Activated CD4-positive, alpha-beta T cell treated with anti-CD3 and anti-CD28 coated beads, Interleukin-2, amount 50 U/mL, for 1 hour (primary cell): ENCODE measurements at regions not wholly inside any gene's neighbourhood (a gene's known extent, or its start where the extent isn't known, plus 50 kb on each side); places are given as distances from the start of the nearest gene placed in this dataset.
"Not testable (repeated sequence)": the region's sequence is repeated elsewhere in the genome, so short reads cannot be mapped to it uniquely, and the experiment has no call there.

Source experiments
- DNase-seq: peaks from one replicate; pipeline ENCODE4 v3.0.0-alpha.2; 2020

DNA sequence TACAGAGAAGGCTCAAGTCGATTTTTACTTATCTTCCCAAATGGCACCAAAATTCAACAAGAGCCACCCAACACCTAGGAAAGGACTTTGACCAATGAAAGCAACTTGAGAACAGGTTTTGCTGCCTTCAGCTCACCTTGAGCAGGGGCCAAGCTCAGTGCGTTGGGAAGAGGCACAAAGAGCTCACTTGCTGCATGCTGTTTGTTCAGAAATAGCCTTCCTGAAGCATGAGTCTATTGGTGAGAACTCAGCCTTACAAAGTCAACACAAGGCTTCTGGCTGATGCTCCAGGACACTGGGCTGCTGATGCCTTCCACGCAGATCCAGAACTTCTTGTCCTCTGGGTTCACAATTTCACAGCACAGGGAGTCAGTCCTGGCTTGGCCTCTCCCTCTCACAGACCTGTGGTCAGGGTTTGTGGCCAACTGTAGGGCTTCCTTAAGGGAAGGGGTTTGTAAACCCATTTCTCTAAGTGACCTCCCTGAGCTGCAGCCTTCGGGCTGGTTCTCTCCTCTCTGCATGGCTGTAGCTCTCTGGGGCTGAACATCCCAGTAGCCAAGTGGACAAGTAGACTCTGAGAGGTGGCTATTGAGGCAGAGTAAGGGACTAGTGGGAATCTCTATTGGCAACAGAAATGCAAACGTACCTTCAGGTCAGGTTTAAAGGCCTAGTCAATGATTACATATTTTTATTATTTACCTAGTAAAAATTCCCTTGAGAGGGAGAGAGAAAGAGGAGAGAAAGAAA, 124.7 kb upstream of the GATA6 start:
- no peak for DNase-seq

DNA sequence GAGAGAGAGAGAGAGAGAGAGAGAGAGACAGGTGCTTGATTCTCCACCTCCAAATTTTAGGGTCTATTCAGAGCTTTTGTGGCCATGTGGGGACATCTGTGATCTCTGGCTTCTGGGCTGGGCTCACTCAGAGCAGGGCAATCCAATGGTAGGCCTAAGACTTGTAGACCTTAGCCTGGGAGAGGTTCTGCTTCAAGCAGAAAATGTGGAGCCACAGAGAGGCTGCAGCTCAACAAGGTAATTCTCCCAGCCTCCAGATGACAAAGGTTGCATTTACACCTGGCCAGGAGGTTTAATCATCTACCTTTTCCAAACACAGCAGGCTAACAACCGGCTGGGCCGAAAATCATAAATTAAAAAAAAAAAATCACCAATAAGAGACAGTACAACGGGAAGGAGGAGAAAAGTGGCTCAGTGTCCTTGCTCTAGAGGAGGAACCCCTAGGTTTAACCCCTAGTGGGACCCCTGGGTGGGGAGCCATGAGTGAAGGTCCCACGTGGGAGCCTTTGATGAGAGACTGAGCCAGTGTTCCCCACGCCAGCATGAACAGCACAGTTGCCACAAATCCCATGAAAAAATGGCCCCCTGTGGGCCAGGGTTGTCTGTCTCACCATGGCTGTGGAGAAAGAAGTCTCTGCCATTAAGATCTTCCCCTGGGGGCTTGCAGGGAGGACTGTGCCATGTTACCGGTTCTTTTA, 124.0 kb upstream of the GATA6 start:
- DNase-seq, result no peak

DNA sequence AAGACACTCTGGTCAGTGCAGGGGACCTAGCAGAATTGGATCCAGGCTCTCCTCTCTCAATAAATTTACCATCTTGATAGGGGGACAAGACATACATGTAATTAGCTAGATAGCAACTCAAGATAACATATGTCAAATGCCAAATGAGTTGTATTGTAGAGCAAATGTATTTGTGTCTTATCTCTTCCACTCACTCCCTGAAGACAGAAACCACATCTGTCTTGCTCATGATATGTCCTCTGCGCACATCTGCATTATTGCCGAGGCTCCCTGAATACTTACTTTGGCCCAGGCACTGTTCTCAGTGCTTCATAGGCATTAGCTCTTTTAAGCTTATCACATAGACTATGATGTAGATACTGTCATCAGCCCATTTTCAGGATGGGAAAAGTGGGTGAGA, 122.9 kb upstream of the GATA6 start:
- no peak for DNase-seq

DNA sequence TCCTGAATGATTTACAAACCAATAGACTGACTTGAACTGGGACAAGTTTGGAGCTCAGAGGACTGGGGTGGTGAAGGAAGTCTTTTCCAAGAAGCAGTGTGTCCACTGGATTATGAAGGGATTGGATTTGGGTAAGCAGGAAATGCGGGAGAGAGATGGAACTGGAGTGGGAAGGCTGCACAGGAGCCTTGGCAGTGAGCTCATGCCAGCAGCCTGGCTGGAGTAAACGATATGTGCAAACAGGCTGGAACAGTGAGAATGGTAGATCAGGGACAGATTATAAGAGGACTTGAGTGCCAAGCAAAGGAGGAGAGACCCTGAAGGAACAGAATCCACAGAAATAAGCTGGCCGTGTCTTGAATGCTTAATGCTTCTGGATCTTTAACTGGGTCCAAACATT, 121.9 kb upstream of the GATA6 start:
- no peak for DNase-seq

DNA sequence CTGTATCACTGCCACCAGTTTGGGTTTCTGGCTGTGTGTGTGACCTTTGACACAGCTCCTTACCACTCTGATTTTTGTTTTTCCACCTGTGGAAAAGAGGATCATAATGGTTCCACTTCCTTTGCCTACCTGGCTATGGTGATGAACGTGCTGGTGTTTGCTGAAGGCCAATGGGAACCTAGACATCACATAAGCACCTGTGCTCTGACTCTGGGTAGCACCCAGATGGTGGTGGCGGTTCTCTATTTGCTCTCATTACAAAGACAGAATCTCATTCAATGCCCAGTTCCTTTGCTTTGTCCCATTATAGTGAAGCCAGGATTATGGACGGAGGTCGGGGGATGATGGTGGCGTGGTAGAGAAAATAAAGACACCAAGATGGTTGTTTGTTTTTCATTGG, 121.2 kb upstream of the GATA6 start:
- DNase-seq, result no peak

DNA sequence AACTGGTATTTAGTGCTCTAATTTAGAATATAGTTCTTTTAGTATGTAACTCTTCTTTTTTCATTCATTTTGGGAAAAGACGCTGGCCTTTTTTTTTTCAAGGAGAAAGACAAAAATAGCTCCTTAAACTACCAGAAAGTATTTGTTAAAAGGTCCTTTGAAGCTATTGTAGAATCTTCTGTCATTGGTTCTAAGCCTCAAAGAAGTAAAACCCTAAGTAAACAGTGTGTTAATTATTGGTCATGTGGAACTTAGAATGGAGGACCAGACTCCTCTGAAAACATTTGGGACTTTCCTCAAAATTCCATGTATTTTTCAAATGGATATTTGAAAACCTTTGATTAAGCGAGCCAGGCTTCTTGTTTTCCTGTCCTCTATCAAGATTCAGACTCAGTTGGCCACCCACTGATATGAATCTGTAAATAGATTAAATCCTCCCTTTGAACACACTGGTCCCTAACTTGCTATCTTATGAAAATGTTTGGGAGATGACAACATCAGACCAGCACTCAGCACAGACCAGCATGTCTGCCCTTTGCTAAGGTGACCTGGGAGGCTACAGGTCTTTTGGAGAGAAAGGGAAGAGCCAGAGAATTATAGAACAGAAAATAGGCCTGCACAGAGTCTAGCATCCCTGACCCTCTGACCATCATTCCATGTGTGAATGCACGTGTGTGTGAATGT, 120.3 kb upstream of the GATA6 start:
- no peak for DNase-seq

DNA sequence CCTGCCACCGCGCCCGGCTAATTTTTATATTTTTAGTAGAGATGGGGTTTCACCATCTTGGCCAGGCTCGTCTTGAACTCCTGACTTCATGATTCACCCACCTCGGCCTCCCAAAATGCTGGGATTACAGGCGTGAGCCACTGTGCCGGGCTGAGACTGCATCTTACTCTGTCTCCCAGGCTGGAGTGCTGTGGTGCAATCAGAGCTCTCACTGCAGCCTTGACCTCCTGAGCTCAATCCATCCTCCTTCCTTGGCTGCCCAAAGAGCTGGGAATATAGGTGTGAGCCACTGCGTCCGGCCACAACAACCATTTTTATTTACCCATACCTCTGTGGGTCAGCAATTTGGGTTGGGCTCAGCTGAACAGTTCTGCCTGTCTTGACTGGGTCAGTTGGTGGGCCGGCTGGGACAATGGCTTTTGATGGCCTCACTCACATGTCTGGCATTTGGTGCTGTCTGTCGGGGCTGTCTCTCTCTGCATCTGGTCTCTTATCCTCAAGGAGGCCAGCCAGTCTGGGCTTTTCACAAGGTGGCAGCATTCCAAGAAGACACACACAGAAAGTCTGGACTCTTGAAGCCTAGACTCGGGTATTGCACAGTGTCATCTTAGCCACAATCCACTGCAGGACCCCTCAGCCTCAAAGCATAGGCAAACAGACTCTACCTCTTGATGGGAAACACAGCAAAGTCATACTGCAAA, 116.8 kb upstream of the GATA6 start:
- no peak for DNase-seq

DNA sequence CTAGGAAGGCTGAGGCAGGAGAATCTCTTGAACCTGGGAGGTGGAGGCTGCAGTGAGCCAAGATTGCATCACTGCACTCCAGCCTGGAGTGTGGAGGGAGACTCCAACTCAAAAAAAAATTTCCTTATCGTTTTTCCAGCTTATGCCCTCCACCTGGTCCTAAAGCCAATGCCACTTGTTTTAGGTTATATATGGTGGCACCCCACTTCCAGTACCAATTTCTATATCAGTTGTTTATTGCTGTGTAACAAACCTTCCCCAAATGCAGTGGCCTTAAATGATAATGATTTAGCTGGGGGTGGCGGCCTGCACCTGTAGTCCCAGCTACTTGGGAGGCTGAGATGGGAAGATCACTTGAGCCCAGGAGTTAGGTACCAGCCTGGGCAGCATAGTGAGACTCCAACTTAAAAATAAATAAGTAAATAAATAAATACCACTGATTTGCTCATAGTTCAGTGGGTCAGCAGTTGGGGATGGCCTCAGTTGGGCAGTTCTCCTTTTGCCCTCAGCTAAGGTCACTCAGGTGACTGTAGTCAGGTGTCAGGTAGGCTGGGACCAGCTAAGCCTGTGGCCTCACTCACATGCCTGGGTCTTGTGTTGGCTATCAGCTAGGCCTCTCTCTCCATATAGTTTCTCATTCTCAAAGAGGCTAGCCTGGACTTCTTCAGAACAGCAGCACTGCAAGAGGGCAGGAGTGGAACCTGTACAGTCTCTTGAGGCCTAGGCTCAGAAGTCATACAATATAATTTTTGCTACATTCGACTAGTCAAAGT, 113.7 kb upstream of the GATA6 start:
- no peak for DNase-seq

DNA sequence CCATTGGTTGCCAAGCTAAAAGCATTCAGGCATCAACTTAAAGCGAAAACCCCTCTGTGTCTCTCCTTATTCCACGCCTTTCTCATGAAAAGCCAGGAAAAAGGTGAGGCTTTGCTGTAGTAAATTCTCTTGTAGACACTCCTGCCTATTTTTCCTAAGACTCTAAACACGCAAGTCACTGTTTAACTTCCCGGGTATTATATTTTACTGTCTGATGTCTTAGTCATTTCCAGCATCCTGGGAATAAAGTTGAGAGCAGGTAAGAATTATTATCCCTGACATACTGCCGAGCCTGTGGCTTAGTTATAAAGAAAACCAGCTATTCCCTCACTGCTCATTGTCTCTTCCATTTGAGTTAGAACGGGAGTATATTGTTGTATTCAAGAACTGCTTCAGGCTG, 112.4 kb upstream of the GATA6 start:
- DNase-seq, result no peak

DNA sequence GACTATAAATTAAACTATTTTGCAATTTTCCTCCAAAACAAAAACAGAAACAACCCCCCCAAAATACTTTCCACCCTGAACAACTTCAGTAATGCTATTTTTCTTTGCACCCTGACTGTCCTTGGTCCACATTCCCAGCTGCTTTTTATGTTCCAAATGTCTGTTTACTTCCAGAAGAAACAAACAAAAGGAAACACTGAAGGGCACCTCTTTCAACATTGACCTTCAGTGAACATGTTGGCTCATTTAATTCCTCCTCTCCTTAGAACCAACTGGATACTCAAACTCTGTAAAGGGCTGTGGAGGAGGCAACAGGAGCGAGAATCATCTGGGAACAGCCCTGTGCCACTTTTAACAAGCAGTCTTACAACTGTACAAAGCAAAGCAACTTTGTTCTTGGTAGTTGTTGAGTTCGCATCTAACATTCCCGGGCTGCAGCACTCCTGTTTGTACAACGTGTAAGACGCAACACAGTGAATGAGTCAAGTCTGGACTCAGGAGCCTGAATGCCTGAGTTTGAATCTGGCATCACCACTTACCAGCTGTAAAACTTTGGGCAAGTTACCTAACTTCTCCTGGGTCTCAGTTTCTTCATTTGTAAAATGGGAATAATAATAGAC, 111.4 kb upstream of the GATA6 start:
- no peak for DNase-seq

DNA sequence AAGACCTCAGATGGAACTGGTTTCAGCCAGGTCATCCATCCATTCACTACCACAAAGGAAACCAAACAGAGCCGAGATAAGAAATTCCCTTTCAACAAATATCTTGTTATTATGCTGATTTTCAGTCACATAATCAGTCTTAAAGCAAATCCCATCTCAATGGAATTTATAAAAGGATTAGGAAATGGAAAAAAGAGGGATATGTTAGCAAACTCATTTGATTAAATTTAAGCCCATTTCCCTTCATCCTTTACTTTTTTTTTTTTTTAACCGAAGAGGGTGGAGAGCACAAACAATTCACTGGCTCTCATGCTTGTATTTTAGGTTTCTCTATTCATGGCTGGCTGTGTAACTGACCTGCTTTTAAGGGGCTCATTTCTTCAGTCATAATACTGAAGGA, 109.0 kb upstream of the GATA6 start:
- DNase-seq, result no peak

DNA sequence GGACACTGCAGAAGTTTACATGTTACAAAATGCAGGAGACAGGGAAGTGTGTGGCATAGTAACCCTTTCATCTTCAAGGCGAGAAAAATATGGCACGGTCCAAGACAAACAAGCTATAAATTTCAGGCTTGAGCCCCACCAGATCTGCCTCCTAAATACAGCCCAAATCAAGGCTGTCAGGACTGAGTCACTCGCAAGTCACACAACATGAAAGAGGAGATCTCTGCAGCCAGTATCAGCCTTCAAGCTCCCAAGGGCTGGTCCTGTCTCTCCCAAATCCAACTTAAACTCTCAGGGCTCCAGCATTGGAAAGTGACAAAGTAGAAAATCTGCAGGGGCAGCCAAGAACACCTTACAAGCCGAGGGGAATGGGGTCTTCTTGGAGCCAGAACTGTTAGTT, 106.3 kb upstream of the GATA6 start:
- DNase-seq, result no peak

DNA sequence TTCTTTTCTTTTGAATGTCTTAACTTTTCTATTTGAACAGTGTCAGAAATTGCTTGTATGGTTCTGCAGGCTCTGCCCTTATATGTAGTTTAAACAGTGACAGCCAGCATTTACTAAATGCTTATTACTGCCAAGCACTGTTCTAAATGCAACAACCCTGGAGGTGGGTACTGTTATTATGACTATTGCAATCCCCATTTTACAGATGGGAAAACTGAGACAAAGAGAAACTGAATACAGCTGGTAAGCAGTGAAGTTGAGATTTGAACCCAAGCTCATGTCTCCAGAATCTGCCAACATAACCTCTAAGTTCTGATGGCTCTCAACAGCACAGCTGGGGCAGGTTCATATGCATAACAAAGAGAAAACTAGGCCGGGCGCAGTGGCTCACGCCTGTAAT, 105.7 kb upstream of the GATA6 start:
- no peak for DNase-seq

DNA sequence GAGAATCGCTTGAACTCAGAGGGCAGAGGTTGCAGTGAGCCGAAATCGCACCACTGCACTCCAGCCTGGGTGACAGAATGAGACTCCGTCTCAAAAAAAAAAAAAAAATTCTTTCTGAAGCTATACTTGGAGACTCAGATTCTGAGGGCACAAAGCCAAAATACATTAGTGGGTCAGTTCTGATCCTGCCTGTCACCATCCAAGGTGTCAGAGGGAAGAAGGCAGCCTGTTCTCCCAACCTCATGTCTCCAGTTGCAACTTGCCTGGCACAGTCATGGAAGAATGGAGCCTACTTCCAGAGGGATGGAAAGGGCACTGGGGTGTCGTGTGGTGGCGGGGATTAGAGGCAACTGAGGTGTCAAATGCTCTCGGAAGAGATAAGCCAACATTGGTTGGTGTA, 104.8 kb upstream of the GATA6 start:
- no peak for DNase-seq

DNA sequence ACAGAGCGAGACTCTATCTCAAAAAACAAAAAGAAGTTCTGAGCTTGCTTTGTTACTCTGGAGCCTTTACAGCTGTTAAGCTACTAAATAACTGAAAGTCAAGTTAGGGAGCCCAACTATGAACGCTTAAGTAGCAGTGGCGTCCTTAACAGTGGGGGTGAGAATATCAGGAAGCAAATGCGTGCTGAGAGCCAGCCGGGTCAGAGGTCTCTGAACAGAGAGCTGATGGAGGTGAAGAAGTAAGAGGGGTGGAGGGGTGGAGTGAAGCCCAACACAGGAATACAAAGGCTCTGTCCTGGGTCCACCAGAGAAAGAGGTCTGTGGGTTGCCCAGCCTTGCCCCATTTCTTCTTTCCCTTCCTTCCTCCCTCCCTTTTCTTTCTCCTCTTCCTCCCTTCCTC, 104.1 kb upstream of the GATA6 start:
- DNase-seq, result no peak

DNA sequence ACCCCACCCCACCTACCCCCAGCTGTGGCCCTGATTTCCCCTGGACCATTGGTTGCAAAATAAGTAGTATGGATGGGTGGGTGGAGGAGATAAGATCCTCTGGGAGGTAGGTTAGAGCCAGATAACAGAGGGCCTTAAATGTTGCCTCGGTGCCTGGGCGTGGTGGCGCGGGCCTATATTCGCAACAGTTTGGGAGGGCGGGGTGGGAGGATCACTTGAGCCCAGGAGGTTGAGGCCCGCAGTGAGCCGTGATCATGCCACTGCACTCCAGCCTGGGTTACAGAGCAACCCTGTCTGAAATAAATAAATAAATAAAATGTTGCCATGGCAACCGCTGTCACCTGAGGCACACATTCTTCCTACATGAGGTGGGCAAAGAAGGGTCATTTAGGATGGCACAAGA, 103.3 kb upstream of the GATA6 start:
- DNase-seq, result no peak

DNA sequence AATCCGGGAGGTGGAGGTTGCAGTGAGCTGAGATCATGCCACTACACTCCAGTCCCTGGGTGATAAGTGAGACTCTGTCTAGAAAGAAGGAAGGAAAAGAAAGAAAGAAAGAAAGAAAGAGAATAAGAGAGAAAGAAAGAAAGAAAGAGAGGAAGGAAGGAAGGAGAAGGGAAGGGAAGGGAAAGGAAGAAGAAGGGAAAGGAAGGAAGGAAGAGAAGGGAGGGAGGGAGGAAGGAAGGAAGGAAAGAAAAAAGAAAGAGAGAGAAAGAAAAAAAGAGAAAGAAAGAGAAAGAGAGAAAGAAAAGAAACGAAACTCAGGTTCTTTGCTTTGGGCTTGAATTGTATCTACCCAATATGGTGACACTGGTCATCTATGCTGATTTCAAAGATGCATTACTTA, 102.3 kb upstream of the GATA6 start:
- DNase-seq, result no peak

DNA sequence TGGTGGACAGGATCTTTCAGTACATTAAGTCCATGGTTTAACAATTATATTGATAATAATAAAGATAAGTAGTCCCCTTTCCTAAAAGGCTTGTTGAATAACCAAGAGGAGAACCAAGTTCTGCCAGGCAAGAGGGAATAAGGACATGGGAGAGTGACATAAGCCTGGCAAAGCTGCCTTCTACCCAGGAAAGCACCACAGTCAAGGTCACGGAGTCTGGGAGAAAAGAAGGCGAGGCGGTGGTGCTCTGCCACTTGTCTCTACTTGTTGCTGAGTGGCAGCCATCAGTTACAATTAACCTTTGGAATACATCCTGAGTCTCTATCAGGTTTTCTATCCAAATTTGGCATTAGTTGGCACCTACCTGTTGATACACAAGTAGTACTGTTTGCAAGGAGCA, 101.7 kb upstream of the GATA6 start:
- DNase-seq, result no peak

DNA sequence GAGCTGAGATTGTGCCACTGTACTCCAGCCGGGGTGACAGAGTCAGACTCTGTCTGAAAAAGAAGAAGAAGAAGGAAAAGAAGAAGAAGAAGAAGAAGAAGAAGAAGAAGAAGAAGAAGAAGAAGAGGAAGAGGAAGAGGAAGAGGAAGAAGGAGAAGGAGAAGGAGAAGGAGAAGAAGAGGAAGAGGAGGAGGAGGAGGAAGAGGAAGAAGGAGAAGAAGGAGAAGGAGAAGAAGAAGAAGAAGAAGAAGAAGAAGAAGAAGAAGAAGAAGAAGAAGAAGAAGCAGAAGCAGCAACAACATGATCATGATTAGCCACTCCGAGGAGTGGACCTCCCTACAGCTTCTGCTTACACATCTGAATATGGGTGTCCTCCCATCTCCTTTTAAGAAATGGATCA, 100.6 kb upstream of the GATA6 start:
- DNase-seq, result not testable (repeated sequence)

DNA sequence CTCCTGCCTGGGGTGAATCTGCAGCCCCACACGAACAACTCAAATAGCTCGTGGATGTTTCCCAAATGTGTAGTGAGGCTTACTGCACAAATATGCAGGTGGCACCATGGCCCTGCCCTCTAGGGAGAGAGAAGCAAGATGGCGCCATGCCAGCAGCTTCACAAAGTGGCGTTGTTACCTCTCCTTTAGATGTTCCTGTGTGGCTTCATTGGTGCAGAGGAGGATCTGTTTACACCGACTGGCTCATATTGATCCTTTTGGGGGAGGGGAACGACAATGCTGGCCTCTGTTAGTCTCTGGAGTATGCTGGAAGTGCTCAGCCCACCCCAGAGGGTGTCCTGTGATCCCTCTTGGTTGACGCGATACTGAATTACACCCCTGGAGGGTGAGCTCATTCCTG, 99.5 kb upstream of the GATA6 start:
- DNase-seq, result no peak

DNA sequence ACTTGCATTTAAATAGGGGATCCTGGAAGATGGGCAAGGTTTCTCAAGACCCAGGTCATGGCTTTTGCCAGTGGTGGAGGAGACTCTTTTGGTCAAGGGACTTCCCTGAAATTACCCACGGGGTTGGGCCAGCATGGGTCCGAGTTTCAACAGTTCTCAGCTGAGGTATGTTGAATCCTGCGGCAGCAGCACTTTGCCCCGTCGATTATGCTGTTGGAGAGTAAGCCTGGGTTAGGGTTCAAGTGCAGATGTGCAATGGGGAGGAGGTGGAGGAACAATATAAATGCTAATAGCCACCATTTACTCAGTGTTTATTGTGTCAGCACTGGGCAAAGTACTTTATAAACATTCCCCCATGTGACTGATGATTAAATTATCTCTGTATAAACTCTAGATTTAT, 96.0 kb upstream of the GATA6 start:
- no peak for DNase-seq

DNA sequence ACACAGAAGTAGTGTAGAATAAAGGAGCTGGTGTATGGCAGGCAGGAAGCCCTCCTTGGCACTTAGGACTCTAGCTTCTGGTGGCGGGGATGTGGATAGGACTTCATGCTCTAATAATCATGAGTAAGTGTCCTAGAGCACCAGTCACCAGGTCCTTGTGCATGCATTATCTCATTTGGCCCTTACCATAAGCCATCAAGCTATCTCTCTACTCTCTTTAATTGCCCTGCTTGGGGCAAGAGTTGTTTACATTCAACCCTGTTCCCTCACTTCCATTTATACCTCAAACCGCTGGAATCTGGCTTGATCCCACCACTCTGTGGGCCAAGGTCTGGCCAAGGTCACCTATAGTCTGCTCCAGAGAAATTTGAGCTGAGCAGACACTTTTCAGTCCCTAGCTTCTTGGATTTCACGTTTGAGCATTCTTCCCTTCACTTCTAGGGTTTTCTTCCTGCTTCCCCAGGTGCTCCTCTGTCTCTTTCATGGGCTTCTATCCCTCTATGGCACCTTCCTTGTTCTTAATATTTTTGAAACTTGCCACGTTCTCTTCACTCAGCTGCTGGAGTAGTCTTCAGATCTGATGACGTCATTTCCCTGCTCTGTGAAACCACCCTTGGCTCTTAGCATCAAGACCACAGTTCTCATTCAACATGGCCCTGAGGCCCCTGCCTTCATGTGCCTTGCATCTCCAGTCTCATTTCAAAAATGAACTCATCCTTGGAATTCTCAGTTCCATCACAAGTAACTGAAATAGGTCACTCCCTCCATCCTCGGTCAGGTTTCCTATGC, 94.9 kb upstream of the GATA6 start:
- no peak for DNase-seq
